Myocyte (in vitro differentiated cells): ENCODE measurements at regions not wholly inside any gene's neighbourhood (a gene's known extent, or its start where the extent isn't known, plus 50 kb on each side); places are given as distances from the start of the nearest gene placed in this dataset.

Experiments
- DNase-seq: peaks from one replicate; pipeline ENCODE4 v3.0.0-alpha.2; 2012; ENCODE audit warnings: low read depth

DNA sequence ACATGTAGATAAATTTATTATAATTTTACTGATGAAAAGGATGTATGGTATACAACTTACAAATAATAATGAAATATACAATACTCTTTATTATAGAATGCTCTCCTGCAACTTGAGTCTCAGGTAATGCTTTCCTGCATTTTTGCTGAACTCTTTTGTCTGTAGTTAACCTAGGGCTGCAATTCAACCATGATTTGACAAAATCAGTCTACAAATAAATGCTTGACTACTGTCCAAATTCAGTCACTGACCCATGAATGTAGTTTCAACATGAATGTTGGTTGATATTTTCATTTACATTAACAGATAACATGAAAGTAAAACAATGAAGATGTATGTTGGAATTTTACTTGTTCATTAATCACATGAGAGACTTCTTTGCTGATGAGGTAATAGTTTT is 320.9 kb downstream of the ZSWIM6 start:
- DNase-seq = no peak

GRCh38 chr5:61653807-61654580 is 321.9 kb downstream of the ZSWIM6 start:
- DNase-seq = no peak

- no peak for DNase-seq
Measured at GRCh38 chr5:61654876-61655275, 322.8 kb downstream of the ZSWIM6 start.

- no peak for DNase-seq
Measured at GRCh38 chr5:61657010-61657409, 325.0 kb downstream of the ZSWIM6 start.

DNA sequence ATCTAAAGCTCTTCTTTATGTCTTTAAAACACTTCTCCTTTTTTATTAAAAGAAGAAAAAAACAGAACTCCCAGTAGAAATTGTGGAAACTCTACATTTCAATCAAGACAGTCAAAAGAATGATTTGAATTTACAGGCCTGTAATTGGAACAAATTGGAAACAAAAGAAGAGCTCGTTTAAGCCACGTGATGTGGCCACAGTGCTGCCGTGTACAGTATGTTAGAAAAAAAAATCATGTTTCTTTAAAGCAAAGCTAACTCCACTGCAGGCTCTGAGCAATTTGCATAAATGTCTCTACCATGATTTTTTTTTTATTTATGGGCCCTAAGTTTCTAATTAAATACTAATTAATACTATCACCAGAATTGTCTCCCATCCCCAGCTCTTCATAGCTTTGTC is 325.6 kb downstream of the ZSWIM6 start:
- DNase-seq = no peak

- DNase-seq = peak; percentile 81
Measured at GRCh38 chr5:61658592-61659008, 326.5 kb downstream of the ZSWIM6 start.

GRCh38 chr5:61659221-61659696 is 327.2 kb downstream of the ZSWIM6 start:
- no peak for DNase-seq

- DNase-seq = no peak
Measured at GRCh38 chr5:61662670-61663069, 330.6 kb downstream of the ZSWIM6 start.

- peak; percentile 16 for DNase-seq
Measured at GRCh38 chr5:61666064-61666621, 334.1 kb downstream of the ZSWIM6 start.

- DNase-seq = no peak
Measured at GRCh38 chr5:61667525-61668218, 335.6 kb downstream of the ZSWIM6 start.

DNA sequence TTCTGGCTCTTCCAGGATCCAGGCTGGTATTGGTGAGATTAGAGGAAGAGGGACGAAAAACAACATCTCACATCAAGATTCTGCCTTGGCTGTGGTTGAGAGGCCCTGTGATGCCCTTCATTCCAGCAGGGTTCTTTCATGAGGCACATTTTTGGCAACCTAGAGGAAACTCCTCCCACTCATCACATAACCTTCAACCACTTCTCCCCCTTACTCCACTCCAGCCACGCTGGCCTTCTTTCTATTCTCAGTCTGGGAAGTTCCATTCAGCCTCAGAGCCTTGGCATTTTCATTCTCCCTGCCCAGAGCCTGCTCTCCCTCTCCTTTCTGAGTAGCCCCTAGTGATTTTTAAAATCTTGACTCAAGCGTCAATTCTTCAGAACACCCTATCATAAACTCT is 337.5 kb downstream of the ZSWIM6 start:
- DNase-seq = no peak

DNA sequence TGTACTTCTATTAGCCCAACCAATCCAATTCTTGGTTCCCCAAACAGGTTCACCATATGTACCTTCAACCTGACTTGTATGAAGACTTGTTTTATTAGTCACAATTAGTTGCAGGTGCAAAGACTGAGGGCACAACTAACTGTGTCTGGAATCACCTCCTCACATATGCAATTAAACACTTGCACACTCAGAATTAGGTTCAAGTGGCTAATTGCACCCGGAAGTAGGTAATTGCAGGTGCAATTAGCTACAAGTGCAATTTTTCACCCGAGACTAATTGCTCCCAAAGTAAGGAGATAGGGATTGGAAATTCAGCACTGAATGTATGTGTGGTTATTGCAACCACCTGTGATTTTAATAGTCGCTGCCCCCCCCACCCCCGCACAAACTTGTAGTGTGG is 338.9 kb downstream of the ZSWIM6 start:
- DNase-seq = no peak

GRCh38 chr5:61673007-61673735 is 341.1 kb downstream of the ZSWIM6 start:
- DNase-seq = peak; percentile 37

DNA sequence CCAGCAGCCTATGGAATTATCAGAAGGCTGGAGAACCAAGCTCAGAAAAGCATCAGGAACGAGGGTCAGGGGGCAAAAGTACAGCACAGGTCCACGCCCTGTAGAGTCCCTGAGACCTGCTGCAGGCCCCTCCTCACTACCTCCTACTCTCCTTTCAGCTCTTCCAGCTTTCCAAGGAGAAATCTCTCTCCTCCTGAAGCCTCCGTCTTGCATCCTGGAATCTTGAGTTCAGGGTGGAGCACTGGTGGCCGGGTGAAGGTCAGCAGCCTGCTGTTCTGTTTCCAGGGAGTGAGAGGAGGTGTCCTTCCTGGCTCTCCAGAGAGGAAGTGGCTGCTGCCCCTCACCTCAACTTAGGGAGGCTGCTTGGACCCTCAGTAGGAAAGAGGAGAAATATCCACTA is 342.3 kb downstream of the ZSWIM6 start:
- no peak for DNase-seq

DNA sequence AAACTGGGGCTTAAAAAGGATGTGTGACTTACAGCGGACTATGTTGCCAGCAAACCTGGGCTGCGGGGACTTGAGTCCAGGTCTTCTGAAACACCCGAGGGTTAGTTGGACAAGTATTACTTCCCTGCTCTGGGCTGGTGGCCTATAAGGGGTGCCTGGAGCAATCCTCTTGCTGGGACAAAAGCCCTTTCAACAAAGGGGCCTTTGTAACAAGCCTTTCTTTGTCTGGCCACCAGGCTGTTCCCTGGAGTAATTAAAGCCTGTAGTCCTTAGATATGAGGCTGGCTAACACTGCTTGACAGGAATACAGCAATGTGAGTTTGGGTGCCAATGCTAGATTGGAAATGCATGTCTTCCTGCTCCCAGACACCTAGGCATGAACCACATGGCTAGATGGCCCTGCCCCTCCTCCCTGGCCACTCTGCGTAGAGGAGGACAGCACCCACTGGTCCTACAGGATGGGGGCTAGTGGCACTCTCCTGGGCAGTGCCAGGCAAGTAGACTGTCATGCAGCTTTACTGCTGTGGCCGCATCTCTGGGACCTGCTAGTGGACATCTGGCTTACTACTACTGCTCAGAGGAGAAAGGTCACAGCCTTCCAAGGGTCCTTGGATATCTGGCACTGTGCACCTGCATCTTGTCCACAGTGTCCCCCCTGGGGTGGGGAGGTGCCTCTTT is 343.1 kb downstream of the ZSWIM6 start:
- no peak for DNase-seq

GRCh38 chr5:61677220-61677619 is 345.2 kb downstream of the ZSWIM6 start:
- DNase-seq = no peak

- no peak for DNase-seq
Measured at GRCh38 chr5:61678966-61679365, 346.9 kb downstream of the ZSWIM6 start.

- DNase-seq = no peak
Measured at GRCh38 chr5:61679562-61679961, 347.5 kb downstream of the ZSWIM6 start.

- DNase-seq = no peak
Measured at GRCh38 chr5:61680247-61680646, 348.2 kb downstream of the ZSWIM6 start.

GRCh38 chr5:61683148-61683547 is 351.1 kb downstream of the ZSWIM6 start:
- DNase-seq = no peak

DNA sequence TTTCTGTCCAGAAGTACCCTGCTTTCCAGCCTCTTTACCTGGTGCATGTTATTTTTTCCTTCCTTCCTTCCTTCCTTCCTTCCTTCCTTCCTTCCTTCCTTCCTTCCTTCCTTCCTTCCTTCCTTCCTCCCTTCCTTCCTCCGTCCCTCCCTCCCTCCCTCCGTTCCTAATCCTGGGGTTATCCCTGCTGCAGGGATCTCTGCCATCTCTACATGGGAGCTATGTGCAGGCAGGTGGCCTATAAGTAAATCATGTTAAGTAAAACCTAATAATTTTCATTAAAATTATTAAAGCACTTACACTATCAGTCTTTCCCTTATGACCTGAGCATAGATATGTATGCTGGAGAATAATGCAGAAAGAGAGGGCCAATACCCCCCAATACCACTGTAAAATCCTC is 351.9 kb downstream of the ZSWIM6 start:
- DNase-seq = no peak
